HCT116 (cell line): ENCODE measurements at regions not wholly inside any gene's neighbourhood (a gene's known extent, or its start where the extent isn't known, plus 50 kb on each side); places are given as distances from the start of the nearest gene placed in this dataset.

Source experiments
- ATAC-seq: fragments of 200-7000 bp; cut with Tn5 transposase; 2 replicates; pipeline ENCODE4 v1.9.1; 2020; ENCODE audit warnings: mild to moderate bottlenecking, moderate library complexity
- BruUV-seq: library from RNA; stranded (reverse); fragments of 400-500 nt; replicated peaks from 2 replicates; lab custom pipeline; 2021; lab: Mats Ljungman, UMichigan
- CTCF ChIA-PET: fragments of 300-600 bp; sonication (Branson Sonifier 250); formaldehyde crosslinking; loops from one replicate; lab custom pipeline; 2021; ENCODE audit warnings: antibody characterized with exemption; lab: Charles Lee
- POLR2A ChIA-PET: fragments of 300-600, 350-600 bp; sonication (Branson Sonifier 250); formaldehyde crosslinking; loops from one replicate; lab custom pipeline; 2021; ENCODE audit warnings: antibody characterized with exemption; lab: Charles Lee
- RAD21 ChIA-PET, 2 experiments: fragments of 300-600 bp; sonication (Branson Sonifier 250); formaldehyde crosslinking; loops; one replicate each; lab custom pipeline; 2023; ENCODE audit warnings: low total read pairs in 2 of 2; ENCODE audit not compliant: uncharacterized antibody in 2 of 2, unreplicated experiment in 2 of 2, low non-redundant PET in 1 of 2; lab: Charles Lee
- DNase-seq: peaks from one replicate; pipeline ENCODE4 v3.0.0-alpha.2; 2010; ENCODE audit warnings: low read depth, low spot score
- H2AFZ ChIP-seq: fragments of 200-600 bp; shearing (Covaris generic), sonication (generic); 2 replicates; pipeline ENCODE4 v1.6.1; 2017; ENCODE audit warnings: low read depth, mixed run types, mixed read lengths, antibody characterized with exemption, low read length; ENCODE audit not compliant: poor library complexity, severe bottlenecking
- H3K27ac ChIP-seq: 2 replicates; pipeline ENCODE4 v1.5.1; 2012; ENCODE audit warnings: low read depth, low read length
- H3K27me3 ChIP-seq: fragments of 200-600 bp; sonication (generic); 2 replicates; pipeline ENCODE4 v1.6.1; 2016; ENCODE audit warnings: mixed run types, low read length, mixed read lengths; ENCODE audit not compliant: insufficient read depth
- H3K36me3 ChIP-seq, 2 experiments: fragments of 200-500 bp in 1 of 2; fragments of 200-600 bp in 1 of 2; sonication (Bioruptor generic) in 1 of 2; sonication (generic) in 1 of 2; 2 replicates each; pipeline versions ENCODE4 v1.5.1 to v1.6.1; 2014 to 2016; ENCODE audit warnings: low read length in 2 of 2, inconsistent platforms in 1 of 2, mixed read lengths in 1 of 2, mixed run types in 1 of 2; ENCODE audit not compliant: insufficient read depth in 2 of 2, control insufficient read depth in 1 of 2
- H3K4me1 ChIP-seq, 2 experiments: fragments of 200-600 bp in 1 of 2; sonication (generic) in 1 of 2; 2 replicates each; pipeline versions ENCODE4 v1.5.1 to v1.6.1; 2012 to 2017; ENCODE audit warnings: low read length in 2 of 2, inconsistent platforms in 1 of 2, mild to moderate bottlenecking in 1 of 2, mixed read lengths in 1 of 2, mixed run types in 1 of 2, moderate library complexity in 1 of 2; ENCODE audit not compliant: insufficient read depth in 2 of 2, control insufficient read depth in 1 of 2
- H3K4me2 ChIP-seq: fragments of 200-600 bp; sonication (generic); 2 replicates; pipeline ENCODE4 v1.6.1; 2017; ENCODE audit warnings: mixed run types, low read length, mixed read lengths
- H3K4me3 ChIP-seq, 2 experiments: fragments of 200-600 bp in 1 of 2; sonication (generic) in 1 of 2; replicated peaks in 1 of 2; 2 replicates each; pipeline ENCODE4 v1.5.1; 2011 to 2016; ENCODE audit warnings: low read length in 2 of 2, control low read depth in 1 of 2, low read depth in 1 of 2, mild to moderate bottlenecking in 1 of 2, mixed read lengths in 1 of 2, mixed run types in 1 of 2
- H3K79me2 ChIP-seq: fragments of 200-600 bp; sonication (generic); 2 replicates; pipeline ENCODE4 v1.6.1; 2017; ENCODE audit warnings: mild to moderate bottlenecking, mixed run types, low read length, moderate library complexity, mixed read lengths; ENCODE audit not compliant: insufficient read depth
- H3K9ac ChIP-seq: fragments of 200-600 bp; sonication (generic); 2 replicates; pipeline ENCODE4 v1.6.1; 2016; ENCODE audit warnings: low read length, mixed read lengths
- H3K9me2 ChIP-seq: fragments of 200-600 bp; sonication (generic), shearing (Covaris generic); 2 replicates; pipeline ENCODE4 v1.6.1; 2017; ENCODE audit warnings: mixed run types, mild to moderate bottlenecking, moderate library complexity; ENCODE audit not compliant: insufficient read depth
- H3K9me3 ChIP-seq, 2 experiments: fragments of 200-500 bp in 1 of 2; fragments of 200-600 bp in 1 of 2; sonication (Bioruptor generic) in 1 of 2; sonication (generic) in 1 of 2; 2 replicates each; pipeline ENCODE4 v1.6.1; 2014 to 2017; ENCODE audit warnings: low read length in 2 of 2, mixed read lengths in 2 of 2, inconsistent platforms in 1 of 2, low read depth in 1 of 2, mild to moderate bottlenecking in 1 of 2, mixed run types in 1 of 2, moderate library complexity in 1 of 2; ENCODE audit not compliant: control insufficient read depth in 1 of 2, insufficient read depth in 1 of 2
- H4K20me1 ChIP-seq: fragments of 200-600 bp; sonication (generic), shearing (Covaris generic); 2 replicates; pipeline ENCODE4 v1.6.1; 2017; ENCODE audit warnings: mixed run types, mild to moderate bottlenecking, moderate library complexity; ENCODE audit not compliant: insufficient read depth
- ATF3 ChIP-seq: IDR thresholded peaks from 2 replicates; pipeline ENCODE4 v1.6.1; 2012
- JUND ChIP-seq: IDR thresholded peaks from 2 replicates; pipeline ENCODE4 v1.6.1; 2012
- POLR2A ChIP-seq: IDR thresholded peaks from 2 replicates; pipeline ENCODE4 v1.7.0; 2011; ENCODE audit warnings: borderline replicate concordance; ENCODE audit not compliant: insufficient read depth, insufficient read length; ENCODE audit errors: extremely low read depth
- REST ChIP-seq: IDR thresholded peaks from 2 replicates; pipeline ENCODE4 v1.6.1; 2012; ENCODE audit warnings: low read depth
- SIN3A ChIP-seq: IDR thresholded peaks from 2 replicates; pipeline ENCODE4 v1.6.1; 2012; ENCODE audit warnings: low read depth
- SRF ChIP-seq: IDR thresholded peaks from 2 replicates; pipeline ENCODE4 v1.6.1; 2012; ENCODE audit warnings: low read depth
- TCF7L2 ChIP-seq: IDR thresholded peaks from 2 replicates; pipeline ENCODE4 v1.7.0; 2011; ENCODE audit warnings: borderline replicate concordance, inconsistent platforms; ENCODE audit not compliant: insufficient read depth, insufficient read length; ENCODE audit errors: extremely low read depth
- intact Hi-C: fragments of 100-400 bp; cut with micrococcal nuclease; formaldehyde crosslinking; loops from 2 replicates; pipeline ENCODE4 v1.10.0; 2022
- TF ChIP-seq, protein P1 (sequence below), 3 experiments: fragments of 200-600 bp in 1 of 3; sonication (generic) in 1 of 3; IDR thresholded peaks in 2 of 3; conservative IDR thresholded peaks in 1 of 3; 2 replicates each; pipeline ENCODE4 v1.5.1; 2012 to 2017; ENCODE audit warnings: low read depth in 2 of 3, low read length in 2 of 3, antibody characterized with exemption in 1 of 3, borderline replicate concordance in 1 of 3, control low read depth in 1 of 3, mild to moderate bottlenecking in 1 of 3, mixed read lengths in 1 of 3, mixed run types in 1 of 3, moderate library complexity in 1 of 3; ENCODE audit not compliant: insufficient read depth in 1 of 3

- CTCF ChIA-PET = no interaction called here
- H4K20me1 ChIP-seq = no peaks in the 10 kb centered on the region
- intact Hi-C loops = no loop called here
- no TSS peak for BruUV-seq
- peaks cover 38% of the 10 kb centered on the region for H3K27me3 ChIP-seq
- H3K9me3 ChIP-seq = no peaks in the 10 kb centered on the region
- POLR2A ChIA-PET = no interaction called here
- no peaks in the 10 kb centered on the region for H3K36me3 ChIP-seq
- RAD21 ChIA-PET = no interaction called here
- no peak for TF ChIP-seq ATF3
- TF ChIP-seq, all 23 proteins: peak for 0
- no peak overlapping the region for H3K9ac ChIP-seq
- DNase-seq (no peak), ATAC-seq (no peak)
- H3K79me2 ChIP-seq = no peaks in the 10 kb centered on the region
- no peak overlapping the region for H3K4me3 ChIP-seq
- no peaks in the 10 kb centered on the region for H3K4me1 ChIP-seq
- no peaks in the 10 kb centered on the region for H3K9me2 ChIP-seq
- H3K27ac ChIP-seq = no peak overlapping the region
- no peak overlapping the region for H2AFZ ChIP-seq
- no peak overlapping the region for H3K4me2 ChIP-seq
Measured at GRCh38 chr10:84801156-84801555, 472.8 kb downstream of the CCSER2 start.

- ChIA-PET POLR2A (no interaction called here), CTCF (no interaction called here), RAD21 (no interaction called here)
- H4K20me1 ChIP-seq = no peaks in the 10 kb centered on the region
- H3K4me3 ChIP-seq = no peak overlapping the region
- H3K36me3 ChIP-seq = no peaks in the 10 kb centered on the region
- H3K9me3 ChIP-seq = no peaks in the 10 kb centered on the region
- TF ChIP-seq SIN3A (no peak), TCF7L2 (no peak), REST (no peak), ATF3 (no peak), POLR2A (no peak), SRF (no peak), JUND (no peak)
- TF ChIP-seq, protein P1, sequence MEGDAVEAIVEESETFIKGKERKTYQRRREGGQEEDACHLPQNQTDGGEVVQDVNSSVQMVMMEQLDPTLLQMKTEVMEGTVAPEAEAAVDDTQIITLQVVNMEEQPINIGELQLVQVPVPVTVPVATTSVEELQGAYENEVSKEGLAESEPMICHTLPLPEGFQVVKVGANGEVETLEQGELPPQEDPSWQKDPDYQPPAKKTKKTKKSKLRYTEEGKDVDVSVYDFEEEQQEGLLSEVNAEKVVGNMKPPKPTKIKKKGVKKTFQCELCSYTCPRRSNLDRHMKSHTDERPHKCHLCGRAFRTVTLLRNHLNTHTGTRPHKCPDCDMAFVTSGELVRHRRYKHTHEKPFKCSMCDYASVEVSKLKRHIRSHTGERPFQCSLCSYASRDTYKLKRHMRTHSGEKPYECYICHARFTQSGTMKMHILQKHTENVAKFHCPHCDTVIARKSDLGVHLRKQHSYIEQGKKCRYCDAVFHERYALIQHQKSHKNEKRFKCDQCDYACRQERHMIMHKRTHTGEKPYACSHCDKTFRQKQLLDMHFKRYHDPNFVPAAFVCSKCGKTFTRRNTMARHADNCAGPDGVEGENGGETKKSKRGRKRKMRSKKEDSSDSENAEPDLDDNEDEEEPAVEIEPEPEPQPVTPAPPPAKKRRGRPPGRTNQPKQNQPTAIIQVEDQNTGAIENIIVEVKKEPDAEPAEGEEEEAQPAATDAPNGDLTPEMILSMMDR (IDR thresholded peaks at IDR 0.05 in 2 of 3, conservative IDR thresholded peaks at IDR 0.05 in 1 of 3; ENCODE audit: borderline replicate concordance in 1 of 3, insufficient read depth in 1 of 3, low read depth in 2 of 3, low read length in 2 of 3) = no peak
- no peaks in the 10 kb centered on the region for H3K9me2 ChIP-seq
- H3K27me3 ChIP-seq = peaks cover 34% of the 10 kb centered on the region
- no peaks in the 10 kb centered on the region for H3K4me1 ChIP-seq
- ATAC-seq = no peak
- intact Hi-C loops = no loop called here
- no TSS peak for BruUV-seq
- H3K79me2 ChIP-seq = no peaks in the 10 kb centered on the region
- no peak overlapping the region for H3K4me2 ChIP-seq
- no peak overlapping the region for H3K9ac ChIP-seq
- H3K27ac ChIP-seq = no peak overlapping the region
- no peak for DNase-seq
- no peak overlapping the region for H2AFZ ChIP-seq
Measured at GRCh38 chr10:84801916-84802315, 473.5 kb downstream of the CCSER2 start.
